KG1 (cell line): ENCODE measurements at regions not wholly inside any gene's neighbourhood (a gene's known extent, or its start where the extent isn't known, plus 50 kb on each side); places are given as distances from the start of the nearest gene placed in this dataset.

Experiments
- DNase-seq: peaks from one replicate; lab custom pipeline; 2025; lab: John Stamatoyannopoulos, UW

DNA sequence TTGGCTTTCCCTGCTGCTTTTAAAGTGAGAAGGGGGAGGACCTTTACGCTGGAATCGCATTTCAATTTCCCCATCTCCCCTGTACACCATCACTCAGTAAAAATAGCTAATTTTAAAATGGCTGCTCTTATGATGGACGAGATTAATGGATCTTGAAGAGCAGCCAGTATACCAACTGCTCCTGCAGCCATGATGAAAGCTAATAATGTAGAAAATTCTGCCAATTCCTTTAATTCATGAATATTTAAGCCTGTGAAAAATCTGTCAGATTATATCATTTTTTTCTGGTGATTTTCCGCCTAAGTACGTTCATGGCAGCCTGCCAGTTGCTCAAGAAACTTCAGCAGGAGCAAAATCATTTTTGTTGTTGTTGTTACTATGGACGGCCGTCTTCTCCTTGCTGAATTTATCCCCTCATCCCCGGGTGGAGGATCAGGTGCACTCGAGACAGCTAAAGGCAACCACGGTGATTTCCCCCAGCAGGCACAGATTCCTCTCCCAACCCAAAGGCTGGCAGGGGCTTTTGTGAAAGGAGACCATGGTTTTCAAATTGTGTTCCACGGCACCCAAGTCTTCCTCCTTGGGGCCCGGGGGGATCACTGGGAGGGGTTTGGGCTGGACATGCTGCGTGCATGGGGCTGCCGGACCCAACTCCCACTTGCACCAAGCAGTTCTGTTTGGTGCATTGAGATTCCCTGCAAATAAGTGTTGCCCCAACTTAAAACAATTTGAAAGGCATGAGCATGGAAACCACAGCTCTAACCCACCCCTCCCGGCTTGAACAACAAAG, 289.6 kb downstream of the UACA start:
- no peak for DNase-seq

DNA sequence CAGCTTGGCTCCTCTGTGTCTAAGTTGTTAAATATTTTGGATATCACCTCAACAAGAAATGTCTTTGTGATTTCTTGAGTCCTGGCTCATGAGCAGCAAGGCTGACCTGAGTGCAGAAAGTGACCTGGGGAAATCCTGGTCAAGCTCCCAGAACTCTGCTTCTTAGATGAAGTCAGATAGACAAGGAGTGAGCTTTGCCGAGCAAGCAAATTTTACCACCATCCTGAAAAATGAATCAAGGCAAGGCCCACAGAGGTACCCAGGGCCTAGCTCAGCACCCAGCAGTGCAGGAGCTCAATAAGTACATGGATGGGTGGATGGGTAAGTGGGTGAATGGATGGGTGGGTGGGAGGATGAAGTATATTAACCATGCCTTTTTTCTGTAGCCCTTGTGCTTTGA, 291.8 kb downstream of the UACA start:
- no peak for DNase-seq

DNA sequence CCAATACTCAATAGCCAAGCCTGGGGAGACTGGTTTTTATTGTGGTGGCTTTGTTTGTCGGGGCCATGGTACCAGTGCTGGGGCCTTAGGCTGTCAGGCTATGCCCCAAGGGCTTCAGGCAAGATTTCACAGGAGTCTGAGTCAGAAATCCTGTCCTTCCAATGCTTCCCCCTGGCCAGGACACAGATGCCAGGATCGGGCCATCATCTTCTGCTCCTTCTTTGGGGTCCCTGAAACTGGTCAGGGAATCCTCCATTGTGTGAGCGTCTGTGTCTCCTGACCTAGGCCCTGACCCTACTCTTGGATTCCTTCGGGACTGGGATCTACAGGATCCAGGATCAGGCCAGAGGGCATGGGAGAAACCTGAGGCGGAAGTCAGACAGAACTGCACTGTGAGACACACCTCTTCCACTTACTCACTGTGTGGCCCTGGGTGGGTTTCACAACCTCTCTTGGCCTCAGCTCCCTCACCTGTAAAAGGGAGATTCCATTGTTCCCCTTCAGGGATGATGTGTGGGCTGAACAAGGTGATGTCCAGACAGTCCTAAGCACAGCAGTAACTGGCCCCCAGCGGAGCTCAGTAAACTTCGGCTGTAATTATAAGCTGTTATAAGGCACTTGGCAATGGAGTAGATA, 292.7 kb downstream of the UACA start:
- DNase-seq = no peak

DNA sequence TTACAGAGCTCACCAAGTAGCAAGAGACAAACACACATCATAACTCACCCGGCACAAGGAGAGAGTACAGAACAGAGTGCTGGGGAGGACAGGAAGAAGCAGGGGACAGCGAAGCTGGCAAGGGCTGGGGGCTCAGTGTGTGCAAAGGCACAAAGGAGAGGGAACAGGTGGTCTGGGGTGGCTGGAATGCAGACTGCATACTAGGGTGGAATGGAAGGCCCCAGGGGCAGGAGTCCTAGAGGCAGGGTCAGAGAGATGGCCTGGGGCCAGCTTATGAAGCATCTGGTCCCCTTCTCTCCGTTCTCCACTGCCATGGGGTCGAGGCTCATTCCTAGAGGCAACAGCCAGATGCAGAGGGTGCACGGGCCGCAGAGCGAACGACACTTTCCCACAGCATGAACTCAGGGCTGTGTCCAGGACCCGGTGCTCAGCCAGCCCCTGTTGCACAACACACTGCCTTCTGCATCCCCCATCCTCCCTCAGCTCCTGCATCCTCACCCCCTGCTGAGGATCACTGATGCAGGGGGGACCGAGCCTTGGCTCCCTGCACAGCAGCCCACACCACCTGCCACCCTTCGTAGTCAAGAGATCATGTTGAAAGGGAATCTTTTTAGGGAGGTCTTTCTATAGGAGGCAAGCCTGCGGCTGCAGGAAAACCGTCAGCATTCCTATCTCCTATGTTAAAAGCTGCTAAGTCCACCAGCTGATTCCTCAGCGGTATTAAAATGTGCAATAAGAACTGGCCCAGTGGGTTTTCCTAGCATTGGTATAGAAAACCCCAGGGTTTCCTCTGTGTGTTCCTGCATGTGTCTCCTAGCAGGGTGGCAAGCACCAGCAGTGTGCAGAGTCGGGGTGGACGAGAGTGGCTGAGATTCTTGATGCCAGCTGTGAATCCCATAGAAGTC, 293.5 kb downstream of the UACA start:
- no peak for DNase-seq

DNA sequence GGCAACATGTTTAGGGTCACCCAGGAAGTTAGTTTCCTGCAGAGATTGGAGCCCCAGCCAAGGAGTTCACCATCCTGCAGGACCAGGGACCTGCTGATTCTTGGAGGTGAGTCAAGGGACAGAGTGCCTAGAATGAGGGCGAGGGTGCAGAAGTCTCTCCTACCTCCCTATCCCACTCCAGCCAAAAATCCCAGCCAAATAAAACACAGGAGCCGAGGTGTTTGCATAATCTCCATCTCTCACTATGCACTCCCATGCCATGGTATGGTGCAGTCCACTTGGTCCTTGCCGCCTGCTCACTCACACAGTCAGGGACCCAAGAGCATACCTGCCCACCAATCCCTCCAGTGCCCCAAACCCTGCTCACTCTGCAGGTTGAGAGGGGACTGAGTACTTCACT, 294.2 kb downstream of the UACA start:
- no peak for DNase-seq

DNA sequence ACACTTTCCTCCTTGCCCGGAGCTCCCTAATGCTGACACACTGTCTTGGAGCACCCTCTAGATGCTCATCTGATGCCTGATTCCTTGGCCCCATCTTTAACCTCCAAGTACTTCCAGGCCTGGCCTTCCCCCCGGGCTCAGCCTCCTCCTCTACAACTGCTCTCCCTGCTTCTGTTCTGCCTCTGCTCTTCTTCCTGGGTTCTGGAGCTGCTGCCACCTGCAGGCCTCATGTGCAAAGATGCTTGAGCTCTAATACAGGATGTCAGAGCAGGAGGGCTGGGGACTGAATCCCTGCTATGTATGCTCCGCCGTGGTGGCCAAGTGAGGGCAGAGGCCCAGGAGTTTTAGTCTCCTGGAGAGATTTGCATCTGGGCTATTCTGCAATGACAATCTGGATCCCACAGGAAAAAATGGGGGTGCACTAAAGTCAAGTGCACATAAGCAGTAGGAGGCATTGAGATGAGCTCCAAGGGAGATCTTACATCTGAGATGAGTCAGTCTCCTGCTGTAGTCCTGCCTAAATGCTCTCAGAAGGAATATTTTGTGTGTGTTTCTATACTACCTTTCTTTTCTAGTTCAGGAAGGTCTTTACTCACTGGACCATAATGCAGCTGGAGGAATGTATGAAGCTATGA, 296.3 kb downstream of the UACA start:
- no peak for DNase-seq

DNA sequence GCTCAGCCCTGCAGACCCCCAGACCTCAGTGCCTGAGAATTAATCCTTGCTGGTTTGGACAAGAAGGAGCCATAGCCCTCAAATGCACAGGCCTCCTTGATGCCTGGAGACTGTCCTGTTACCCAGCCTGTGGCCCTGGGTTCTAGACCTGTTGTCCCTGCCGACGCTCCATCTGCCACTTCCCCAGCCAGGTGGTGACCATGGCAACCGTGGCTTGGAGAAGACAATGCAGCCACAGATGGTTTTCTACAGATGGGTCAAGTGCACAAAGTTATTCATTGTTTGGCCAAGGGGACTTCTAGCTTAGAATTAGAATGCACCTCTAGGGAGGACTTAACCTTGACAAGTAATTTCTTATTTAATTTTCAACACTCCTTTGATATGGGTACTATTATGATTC, 297.1 kb downstream of the UACA start:
- DNase-seq = no peak

DNA sequence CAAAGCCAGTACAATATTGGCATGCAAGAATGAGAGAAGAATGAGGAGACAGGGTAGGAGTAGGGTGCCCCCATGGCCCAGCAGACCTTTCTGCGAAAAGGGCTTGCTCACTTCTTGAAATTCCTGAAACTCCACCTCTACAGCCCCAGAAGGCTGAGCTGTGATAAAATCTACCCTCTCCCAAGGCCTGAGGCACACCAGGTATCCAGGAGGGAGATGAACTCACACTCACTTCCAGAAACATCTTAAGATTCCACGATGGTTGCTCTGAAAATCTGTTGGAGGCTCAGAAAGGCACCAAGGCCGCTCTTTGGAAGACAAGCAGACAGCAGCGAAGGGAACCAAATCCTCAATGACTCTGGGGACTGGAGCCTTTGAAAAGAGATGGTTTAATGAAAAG, 297.5 kb downstream of the UACA start:
- DNase-seq = no peak

DNA sequence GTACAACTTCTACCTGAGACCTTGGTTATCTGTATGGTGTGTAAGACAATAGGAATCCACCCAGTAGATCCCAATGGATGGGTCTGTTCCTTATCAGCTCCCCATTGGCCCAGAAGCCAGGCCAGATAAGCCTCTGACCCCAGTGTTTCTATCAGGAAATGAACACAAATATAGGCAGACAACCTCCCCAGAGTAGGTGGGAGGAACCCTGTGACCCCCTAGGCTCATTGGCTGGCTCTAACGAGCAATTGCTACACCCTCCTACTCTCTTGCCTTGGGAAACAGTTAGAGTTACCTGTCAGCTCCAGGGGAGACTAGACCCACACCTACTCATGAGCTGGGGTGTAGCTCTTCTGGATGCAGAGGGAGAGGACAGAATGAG, 299.9 kb downstream of the UACA start:
- DNase-seq = no peak

DNA sequence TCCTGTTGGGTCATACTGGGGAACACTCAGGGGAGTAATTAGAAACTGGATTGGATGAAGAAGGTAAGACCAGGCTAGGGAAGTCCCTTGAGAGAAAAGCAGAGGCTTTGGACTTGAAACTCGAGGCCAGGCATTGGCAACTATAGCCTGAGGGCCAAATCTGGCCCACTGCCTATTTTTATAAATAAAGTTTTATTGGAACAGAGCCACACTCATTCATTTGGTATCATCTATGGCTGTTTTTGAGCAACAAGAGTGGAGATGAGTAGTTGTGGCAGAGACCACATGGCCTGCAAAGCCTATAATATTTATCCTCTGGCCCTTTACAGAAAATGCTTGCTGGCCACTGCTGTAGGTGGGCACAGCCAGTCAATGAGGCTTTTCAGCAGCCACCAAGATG, 301.4 kb downstream of the UACA start:
- no peak for DNase-seq

DNA sequence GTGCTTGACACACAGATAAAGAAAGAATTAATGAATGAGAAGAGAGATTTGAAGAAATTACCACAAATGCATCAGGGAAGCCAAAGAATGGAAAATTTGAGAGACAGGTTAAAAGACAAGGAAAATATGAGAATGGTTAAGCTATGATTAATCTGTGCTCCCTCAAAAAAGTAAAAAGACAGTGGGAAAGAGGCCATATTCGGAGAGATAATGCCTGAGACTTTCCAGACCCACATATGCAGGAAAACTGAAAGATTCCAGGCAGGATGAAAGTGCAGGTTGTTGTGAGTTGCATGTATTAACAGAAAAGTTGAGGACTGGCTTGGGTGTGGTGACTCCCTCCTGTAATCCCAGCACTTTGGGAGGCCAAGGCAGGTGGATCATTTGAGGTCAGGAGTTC, 302.3 kb downstream of the UACA start:
- DNase-seq = no peak

DNA sequence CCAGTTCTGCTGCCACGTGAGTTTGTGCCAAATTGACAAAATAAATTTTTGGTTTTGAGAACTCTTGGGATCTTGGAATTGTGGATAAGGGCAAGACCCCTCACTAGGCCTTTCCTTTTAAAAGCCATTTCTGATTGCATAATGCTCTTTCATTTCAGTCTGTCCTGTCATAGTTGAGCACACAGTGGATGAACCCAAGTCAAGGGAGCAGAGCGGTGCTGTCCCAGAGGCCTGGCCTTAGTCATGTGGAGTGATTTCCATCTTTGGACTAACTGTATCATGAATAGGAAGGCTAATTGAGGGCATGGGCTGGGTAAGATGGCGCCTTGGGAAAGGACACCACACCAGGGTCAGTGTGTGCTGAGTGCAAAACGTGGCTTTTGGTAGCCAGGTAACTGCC, 304.0 kb downstream of the UACA start:
- no peak for DNase-seq

DNA sequence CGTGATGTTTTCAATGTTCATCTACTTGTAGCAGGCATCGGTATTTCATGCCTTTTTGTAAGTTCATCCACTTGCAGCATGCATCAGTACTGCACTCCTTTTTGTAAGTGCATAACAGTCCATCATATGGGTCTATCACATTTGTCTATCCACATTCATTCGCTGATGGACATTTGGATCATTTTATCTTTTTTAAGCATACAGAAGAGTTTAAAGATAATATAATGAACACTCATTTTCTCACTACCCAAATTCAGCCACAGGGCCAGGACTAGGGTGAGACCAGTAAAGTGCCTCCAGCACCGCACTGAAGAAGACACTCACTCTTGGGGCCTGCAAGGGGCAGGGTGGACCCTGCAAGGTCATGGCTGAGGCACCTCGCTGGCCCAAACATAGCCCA, 309.6 kb downstream of the UACA start:
- DNase-seq = no peak

DNA sequence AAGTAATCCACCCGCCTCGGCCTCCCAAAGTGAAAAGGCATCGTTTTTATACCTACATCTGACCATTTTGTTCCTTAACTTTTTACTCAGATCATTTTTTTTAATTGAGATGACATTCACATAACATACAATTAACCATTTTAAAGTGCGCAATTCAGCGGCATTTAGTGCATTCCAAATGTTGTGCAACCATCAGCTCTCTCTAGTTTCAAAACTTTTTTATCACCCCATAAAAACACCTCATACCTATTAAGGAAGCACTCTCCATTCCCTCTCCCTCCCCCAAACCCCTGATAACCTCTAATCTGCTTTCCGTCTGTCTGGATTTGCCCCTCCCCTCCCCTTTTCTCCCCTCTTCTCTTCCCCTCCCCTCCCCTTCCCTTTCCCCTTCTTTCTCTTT, 310.1 kb downstream of the UACA start:
- no peak for DNase-seq

DNA sequence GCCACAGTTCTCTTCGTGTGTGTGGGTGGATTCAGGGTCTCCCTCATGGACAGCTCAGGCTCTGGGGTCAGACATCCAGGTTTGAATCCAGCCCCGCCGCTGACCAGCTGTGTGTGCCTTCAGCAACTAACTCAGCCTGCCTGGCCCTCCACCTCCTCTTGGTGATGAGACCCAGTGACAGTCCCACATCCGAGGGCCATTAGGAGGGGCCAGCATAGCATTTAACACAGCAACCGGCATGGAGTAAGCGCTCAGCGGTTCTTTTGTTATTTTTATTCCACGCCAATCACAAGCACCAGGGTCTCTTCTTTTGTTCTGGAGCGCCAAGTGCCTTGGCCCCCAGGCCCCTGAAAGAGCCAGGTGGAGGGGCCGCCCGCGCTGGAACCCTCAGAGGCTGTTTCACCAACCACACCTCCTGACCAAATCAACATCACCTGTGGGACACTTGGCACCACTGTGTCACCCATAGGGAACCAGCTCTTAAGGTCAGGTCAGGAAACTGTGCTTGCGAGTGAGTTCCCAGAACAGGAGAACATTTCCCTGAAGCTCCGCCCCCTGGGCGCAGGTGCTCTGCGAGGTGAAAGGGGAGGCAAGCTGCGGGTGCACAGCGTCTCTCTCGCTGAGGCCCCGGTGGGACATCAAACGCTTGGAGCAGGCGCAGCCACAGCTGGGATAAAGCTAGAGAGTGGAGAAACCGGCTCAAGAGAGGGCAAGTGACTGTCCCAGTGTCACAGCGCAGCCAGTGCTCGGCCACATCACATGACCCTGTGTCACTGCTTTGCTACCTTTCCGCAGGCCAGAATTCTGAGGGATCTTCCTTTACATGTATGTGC, 311.3 kb downstream of the UACA start:
- no peak for DNase-seq

DNA sequence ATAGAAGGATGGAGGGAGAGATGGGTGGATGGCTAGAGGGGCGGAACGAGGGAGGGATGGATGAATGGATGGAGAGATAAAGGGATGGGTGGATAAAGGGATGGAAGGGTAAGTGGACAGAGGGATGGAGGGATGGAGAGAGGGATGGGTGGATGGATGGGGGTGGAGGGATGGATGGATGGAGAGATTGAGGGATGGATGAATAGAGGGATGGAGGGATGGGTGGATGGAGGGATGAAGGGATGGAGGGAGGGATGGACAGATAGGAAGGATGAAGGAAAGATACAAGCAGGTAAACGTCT, 313.3 kb downstream of the UACA start:
- no peak for DNase-seq

DNA sequence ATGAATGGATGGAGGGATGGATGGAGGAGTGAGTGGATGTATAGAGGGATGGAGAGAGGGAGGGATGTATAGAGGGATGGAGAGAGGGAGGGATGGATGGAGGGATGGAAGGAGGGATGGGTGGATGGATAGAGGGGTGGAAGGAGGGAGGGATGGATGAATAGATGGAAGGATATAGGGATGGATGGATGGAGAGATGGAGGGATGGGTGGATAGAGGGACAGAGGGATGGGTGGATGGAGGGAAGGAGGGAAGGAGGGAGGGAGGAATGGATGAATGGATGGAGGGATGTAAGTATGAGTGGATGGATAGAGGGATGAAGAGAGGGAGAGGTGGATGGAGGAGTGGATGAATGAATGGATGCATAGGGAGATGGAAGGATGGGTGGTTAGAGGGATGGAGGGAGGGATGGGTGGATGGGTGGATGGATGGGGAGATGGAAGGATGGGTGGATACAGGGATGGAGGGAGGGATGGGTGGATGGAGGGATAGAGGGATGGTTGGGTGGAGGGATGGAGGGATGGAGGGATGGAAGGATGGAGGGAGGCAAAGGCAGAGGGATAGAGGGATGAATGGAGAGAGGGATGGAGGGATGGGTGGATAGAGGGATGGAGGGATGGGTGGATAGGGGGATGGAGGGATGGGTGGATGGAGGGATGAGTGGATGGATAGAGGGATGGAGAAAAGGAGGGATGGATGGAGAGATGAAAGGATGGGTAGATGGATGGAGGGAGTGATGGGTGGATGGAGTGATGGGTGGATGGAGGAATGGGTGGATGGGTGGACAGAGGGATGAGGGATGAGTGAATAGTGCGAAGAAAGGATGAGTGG, 313.8 kb downstream of the UACA start:
- DNase-seq = no peak

DNA sequence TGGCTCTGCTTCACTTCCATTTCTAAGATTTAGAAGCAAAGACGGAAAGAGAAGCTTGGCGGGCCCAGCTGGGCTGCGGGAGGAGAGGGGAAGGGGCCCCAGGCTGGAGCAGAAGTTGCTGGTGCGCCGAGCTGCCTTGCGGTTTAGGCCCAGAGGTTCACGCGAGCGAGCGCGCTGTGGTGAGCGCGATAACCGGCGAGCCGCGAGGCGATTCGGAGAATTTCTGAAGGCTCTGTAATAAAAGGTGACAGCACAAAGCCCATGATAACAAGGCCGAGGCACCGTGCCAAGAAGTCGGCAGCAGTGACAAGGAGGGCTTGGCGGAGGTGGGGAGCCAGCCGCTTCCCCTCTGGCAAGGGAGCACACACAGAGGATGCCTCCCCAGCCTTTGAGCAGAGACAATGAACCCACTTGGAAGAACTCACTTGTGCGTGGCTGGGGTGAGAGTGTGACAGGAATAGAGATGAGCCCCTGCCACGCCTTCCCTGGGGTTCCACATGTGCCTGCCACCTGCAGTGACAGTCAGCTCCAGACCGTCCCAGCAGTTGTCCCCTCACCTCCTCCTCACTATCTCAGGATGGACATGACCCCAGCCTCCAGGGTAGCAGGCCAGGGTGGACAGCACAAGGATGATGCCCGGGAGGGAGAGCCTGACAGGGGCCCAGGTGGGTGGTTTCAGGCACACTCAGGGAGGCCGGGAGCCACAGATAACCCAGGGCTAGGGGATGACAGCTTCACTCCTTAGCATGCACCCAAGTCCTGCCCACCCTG, 315.2 kb downstream of the UACA start:
- DNase-seq = peak; percentile 82

DNA sequence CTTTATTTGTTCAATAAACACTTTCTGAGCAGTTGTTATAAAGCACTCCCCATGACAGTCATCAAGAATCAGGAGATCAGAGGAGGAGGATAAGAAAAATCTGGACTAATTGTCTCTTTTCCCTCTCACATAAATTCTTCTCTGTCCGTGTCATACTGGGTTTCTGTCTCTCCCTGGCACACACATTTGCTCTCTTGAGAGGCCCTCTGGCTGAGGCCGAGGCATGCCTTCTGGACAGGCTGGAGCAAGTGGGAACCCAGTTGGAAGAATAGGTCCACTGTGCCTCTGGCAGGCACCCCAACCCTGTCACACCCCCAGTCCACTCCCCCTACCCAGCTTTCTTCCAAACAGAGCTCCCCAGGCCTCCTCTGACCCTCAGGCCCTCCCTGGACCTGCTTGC, 315.8 kb downstream of the UACA start:
- no peak for DNase-seq

DNA sequence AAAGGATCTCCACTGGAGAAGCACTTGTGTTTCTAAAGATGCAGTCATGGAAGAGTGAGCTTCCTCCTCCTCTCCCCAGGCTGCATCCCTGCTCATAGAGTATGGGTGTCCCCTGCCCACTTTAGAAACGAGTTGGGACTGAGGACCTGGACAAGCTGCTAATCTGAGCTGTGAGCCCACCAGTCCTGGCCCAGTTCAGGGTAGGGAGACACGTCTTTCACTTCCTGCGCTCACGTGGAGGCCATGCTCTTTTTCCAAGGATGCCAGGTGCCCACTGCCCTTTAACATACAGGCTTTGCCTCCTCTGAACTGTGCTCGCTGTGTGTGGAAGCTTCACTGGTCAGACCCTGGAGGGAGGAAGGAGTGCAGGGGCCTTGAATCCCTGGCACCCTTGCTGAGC, 316.3 kb downstream of the UACA start:
- no peak for DNase-seq
